Dendritic cell treated with granulocyte-macrophage colony-stimulating factor and Interleukin-4, amounts not matched to agents 40 ng/mL and 50 ng/mL, for 4 days (primary cell): ENCODE measurements at regions not wholly inside any gene's neighbourhood (a gene's known extent, or its start where the extent isn't known, plus 50 kb on each side); places are given as distances from the start of the nearest gene placed in this dataset.
"Not testable (repeated sequence)": the region's sequence is repeated elsewhere in the genome, so short reads cannot be mapped to it uniquely, and the experiment has no call there.

Experiments used
- H3K27ac Mint-ChIP-seq: one replicate; pipeline ENCODE4 v1.8.0; 2022; ENCODE audit warnings: mild to moderate bottlenecking, mixed read lengths
- H3K27me3 Mint-ChIP-seq: one replicate; pipeline ENCODE4 v1.8.0; 2022; ENCODE audit warnings: mild to moderate bottlenecking, mixed read lengths
- H3K36me3 Mint-ChIP-seq: one replicate; pipeline ENCODE4 v1.8.0; 2022; ENCODE audit warnings: low read depth, mixed read lengths
- H3K4me1 Mint-ChIP-seq: one replicate; pipeline ENCODE4 v1.8.0; 2022; ENCODE audit warnings: low read depth, mixed read lengths
- H3K4me3 Mint-ChIP-seq: one replicate; pipeline ENCODE4 v1.8.0; 2022; ENCODE audit warnings: mild to moderate bottlenecking, moderate library complexity, mixed read lengths
- H3K9me3 Mint-ChIP-seq: one replicate; pipeline ENCODE4 v1.8.0; 2022; ENCODE audit warnings: mixed read lengths
- intact Hi-C: fragments of 100-400 bp; cut with micrococcal nuclease; formaldehyde crosslinking; loops from one replicate; pipeline ENCODE4 v1.15.0; 2022

- H3K4me1 Mint-ChIP-seq: peaks cover 28% of the 10 kb centered on the region
- H3K27ac Mint-ChIP-seq: no peak overlapping the region
- no peak overlapping the region for H3K4me3 Mint-ChIP-seq
- peaks cover 32% of the 10 kb centered on the region for H3K9me3 Mint-ChIP-seq
- no peaks in the 10 kb centered on the region for H3K27me3 Mint-ChIP-seq
- peaks cover 20% of the 10 kb centered on the region for H3K36me3 Mint-ChIP-seq
- intact Hi-C loops: no loop called here
Measured at GRCh38 chr12:89782807-89783206, 74.2 kb upstream of the ATP2B1 start.

- peaks cover 22% of the 10 kb centered on the region for H3K4me1 Mint-ChIP-seq
- H3K36me3 Mint-ChIP-seq: peaks cover 17% of the 10 kb centered on the region
- intact Hi-C loops: no loop called here
- peaks cover 35% of the 10 kb centered on the region for H3K9me3 Mint-ChIP-seq
- H3K27me3 Mint-ChIP-seq: no peaks in the 10 kb centered on the region
- no peak overlapping the region for H3K27ac Mint-ChIP-seq
- no peak overlapping the region for H3K4me3 Mint-ChIP-seq
Measured at GRCh38 chr12:89781946-89782550, 73.4 kb upstream of the ATP2B1 start.

DNA sequence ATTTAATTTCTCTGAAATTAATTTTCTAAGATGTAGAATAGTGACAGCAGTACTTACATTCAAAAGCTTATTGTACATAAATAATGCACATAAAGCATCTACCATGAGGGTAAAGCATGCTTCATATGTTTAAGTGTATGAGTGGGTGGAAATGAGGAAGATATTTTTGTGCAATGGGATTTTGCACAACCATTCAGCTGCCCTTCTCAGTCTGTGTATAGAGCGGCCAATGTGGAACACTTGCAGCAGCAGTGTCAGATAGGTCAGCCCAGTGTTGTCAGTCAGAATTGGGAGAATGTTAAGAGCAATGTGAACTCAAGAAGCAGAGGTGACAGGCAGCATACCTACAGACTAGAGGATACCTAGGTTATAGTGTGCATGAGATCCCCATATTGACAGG, 72.5 kb upstream of the ATP2B1 start:
- H3K4me1 Mint-ChIP-seq: peaks cover 22% of the 10 kb centered on the region

GRCh38 chr12:89779090-89779489, 70.5 kb upstream of the ATP2B1 start:
- Mint-ChIP-seq H3K4me1 (peaks cover 27% of the 10 kb centered on the region), H3K9me3 (peaks cover 16% of the 10 kb centered on the region), H3K27ac (no peak overlapping the region), H3K36me3 (no peaks in the 10 kb centered on the region), H3K4me3 (no peak overlapping the region), H3K27me3 (no peaks in the 10 kb centered on the region)
- intact Hi-C loops: no loop called here

More for the DNA sequence above, 72.5 kb upstream of the ATP2B1 start:
- Mint-ChIP-seq H3K27me3 (no peaks in the 10 kb centered on the region), H3K4me3 (no peak overlapping the region), H3K27ac (no peak overlapping the region), H3K9me3 (peaks cover 27% of the 10 kb centered on the region), H3K36me3 (peaks cover 8% of the 10 kb centered on the region)
- intact Hi-C loops: no loop called here

DNA sequence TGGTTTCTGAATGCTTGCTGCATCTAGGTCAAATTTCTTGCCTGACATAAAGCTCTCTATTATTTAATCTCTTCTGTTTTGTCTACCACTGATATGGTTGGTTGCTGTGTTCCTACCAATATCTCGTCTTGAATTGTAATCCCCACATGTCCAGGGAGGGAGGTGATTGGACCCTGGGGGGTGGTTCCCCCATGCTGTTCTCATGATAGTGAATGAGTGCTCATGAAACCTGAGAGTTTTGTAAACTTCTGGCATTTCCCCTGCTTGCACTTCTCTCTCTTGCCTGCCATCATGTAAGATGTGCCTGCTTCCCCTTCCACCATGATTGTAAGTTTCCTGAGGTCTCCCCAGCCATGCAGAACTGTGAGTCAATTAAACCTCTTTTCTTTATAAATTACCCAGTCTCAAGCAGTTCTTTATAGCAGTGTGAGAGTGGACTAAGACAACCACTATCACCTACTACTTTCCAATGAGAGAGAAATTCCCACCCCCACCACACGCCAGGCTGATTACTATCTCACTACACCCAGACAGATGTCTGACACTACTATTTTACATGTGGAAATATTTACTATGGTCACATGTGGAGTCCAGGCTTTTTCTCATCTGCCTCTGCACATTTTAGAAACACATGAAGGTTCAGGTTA, 69.2 kb upstream of the ATP2B1 start:
- Mint-ChIP-seq H3K4me3 (no peak overlapping the region), H3K36me3 (no peaks in the 10 kb centered on the region), H3K27ac (no peak overlapping the region), H3K4me1 (peaks cover 16% of the 10 kb centered on the region), H3K27me3 (no peaks in the 10 kb centered on the region), H3K9me3 (peaks cover 16% of the 10 kb centered on the region)
- intact Hi-C loops: no loop called here

DNA sequence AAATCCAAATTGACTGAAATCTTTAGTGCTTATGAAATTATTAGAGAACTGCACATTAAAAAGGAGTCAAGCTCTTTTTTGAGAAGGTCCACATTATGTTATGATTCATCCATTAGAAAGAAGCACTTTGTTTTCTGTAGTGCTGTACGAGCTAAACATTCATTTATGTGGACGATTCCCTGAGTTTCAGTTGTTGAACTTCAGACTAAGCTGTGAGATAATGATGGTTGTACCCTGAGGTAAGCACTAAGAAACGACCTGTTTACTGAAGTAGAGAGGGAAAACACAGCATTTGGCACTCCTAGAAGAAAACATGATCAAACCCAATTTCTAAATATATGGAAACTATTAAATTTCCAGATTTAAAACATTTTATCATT, 67.3 kb upstream of the ATP2B1 start:
- no peak overlapping the region for H3K27ac Mint-ChIP-seq
- no peak overlapping the region for H3K4me3 Mint-ChIP-seq
- H3K4me1 Mint-ChIP-seq: peaks cover 8% of the 10 kb centered on the region
- H3K9me3 Mint-ChIP-seq: peaks cover 16% of the 10 kb centered on the region
- H3K36me3 Mint-ChIP-seq: no peaks in the 10 kb centered on the region
- H3K27me3 Mint-ChIP-seq: no peaks in the 10 kb centered on the region
- intact Hi-C loops: no loop called here

DNA sequence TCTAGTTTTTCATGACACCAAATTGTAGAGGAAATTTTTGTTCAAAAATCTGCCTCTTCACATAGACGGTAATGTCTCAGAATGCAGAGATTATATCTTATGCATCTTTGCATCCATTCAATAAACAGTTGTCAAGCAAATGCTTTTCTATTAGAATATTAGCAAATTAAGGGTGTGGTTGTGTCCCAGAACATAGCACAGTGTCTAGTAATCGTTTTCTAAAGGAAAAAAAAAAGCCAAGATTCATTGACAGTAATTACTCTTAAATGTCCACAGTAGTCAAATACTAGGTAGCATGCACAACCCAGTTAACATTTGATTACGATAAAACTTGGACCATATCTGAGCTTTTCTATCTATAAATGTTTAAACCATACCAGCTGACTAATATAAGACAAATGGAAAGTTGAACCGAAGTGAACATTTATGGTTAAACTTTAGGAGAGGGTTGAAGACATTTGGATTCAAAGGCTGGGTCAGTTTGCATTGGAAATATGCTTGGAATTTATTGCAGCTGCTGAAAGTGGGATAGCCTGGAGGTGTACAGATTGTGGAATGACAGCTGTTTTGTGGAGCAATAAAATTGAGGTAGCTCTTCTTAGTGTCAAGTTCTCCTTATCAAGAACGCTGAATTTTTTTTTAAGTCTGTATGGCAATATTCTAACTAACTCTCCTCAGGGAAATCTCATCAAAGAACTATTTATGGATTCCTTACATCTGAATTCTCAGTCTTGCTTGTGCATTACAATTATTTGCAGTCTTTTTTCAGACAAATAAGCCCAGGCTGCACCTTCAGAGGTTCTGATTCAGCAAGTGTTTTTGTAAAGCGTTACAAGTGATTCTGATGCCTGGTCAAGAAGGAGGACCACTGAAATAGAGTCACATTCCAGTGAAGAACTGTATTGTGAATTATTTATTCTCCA, 66.7 kb upstream of the ATP2B1 start:
- H3K27me3 Mint-ChIP-seq: no peaks in the 10 kb centered on the region
- intact Hi-C loops: no loop called here
- peaks cover 7% of the 10 kb centered on the region for H3K4me1 Mint-ChIP-seq
- H3K9me3 Mint-ChIP-seq: peaks cover 16% of the 10 kb centered on the region
- H3K36me3 Mint-ChIP-seq: no peaks in the 10 kb centered on the region
- H3K4me3 Mint-ChIP-seq: no peak overlapping the region
- no peak overlapping the region for H3K27ac Mint-ChIP-seq

GRCh38 chr12:89774645-89775044, 66.0 kb upstream of the ATP2B1 start:
- Mint-ChIP-seq H3K36me3 (no peaks in the 10 kb centered on the region), H3K9me3 (peaks cover 16% of the 10 kb centered on the region), H3K27ac (no peak overlapping the region), H3K27me3 (no peaks in the 10 kb centered on the region), H3K4me1 (peaks cover 11% of the 10 kb centered on the region), H3K4me3 (no peak overlapping the region)
- intact Hi-C loops: no loop called here

DNA sequence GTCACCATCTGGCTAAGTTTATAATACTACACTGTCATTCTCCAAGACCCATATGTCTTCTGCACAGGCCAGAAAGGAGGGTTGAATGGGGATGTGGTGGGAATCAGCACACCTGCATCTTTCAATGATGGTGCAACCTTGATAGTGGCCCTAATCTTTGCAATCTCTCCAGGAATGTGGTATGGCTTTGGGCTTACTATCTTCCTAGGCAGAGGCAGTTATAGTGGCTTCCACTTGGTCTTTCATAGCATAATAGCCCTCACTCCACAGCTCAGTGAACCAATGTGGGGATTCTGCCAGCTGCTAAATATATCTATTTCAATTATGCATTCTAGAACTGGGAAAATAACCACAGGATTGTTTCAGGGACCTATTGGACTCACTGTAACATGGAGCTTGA, 61.8 kb upstream of the ATP2B1 start:
- H3K9me3 Mint-ChIP-seq: no peaks in the 10 kb centered on the region
- H3K4me3 Mint-ChIP-seq: no peak overlapping the region
- no peaks in the 10 kb centered on the region for H3K36me3 Mint-ChIP-seq
- H3K27me3 Mint-ChIP-seq: no peaks in the 10 kb centered on the region
- intact Hi-C loops: no loop called here
- H3K27ac Mint-ChIP-seq: no peak overlapping the region
- peaks cover 17% of the 10 kb centered on the region for H3K4me1 Mint-ChIP-seq

DNA sequence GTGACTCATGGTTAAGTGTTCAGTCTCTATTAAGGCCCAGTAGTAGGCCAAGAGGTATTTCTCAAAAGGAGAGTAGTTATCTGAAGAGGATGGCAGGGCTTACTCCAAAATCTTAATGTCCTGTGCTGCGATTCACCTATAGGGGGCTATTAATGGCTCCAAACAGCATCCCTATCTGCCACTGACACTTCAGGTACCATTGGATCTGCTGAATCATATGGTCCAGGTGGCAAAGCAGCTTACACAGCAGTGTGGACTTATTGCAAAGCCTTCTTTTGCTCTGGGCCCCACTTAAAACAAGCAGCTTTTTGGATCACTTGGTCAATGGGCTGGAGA, 60.8 kb upstream of the ATP2B1 start:
- Mint-ChIP-seq H3K4me3 (no peak overlapping the region), H3K27me3 (no peaks in the 10 kb centered on the region), H3K4me1 (peaks cover 15% of the 10 kb centered on the region), H3K27ac (no peak overlapping the region), H3K9me3 (no peaks in the 10 kb centered on the region), H3K36me3 (no peaks in the 10 kb centered on the region)
- intact Hi-C loops: no loop called here

- no peaks in the 10 kb centered on the region for H3K9me3 Mint-ChIP-seq
- no peak overlapping the region for H3K4me3 Mint-ChIP-seq
- no peaks in the 10 kb centered on the region for H3K36me3 Mint-ChIP-seq
- intact Hi-C loops: no loop called here
- no peak overlapping the region for H3K27ac Mint-ChIP-seq
- peaks cover 10% of the 10 kb centered on the region for H3K4me1 Mint-ChIP-seq
- H3K27me3 Mint-ChIP-seq: no peaks in the 10 kb centered on the region
Measured at GRCh38 chr12:89768586-89769482, 60.2 kb upstream of the ATP2B1 start.

GRCh38 chr12:89765959-89766824, 57.6 kb upstream of the ATP2B1 start:
- intact Hi-C loops: no loop called here
- H3K9me3 Mint-ChIP-seq: no peaks in the 10 kb centered on the region
- peaks cover 15% of the 10 kb centered on the region for H3K4me1 Mint-ChIP-seq
- no peaks in the 10 kb centered on the region for H3K36me3 Mint-ChIP-seq
- H3K27me3 Mint-ChIP-seq: no peaks in the 10 kb centered on the region
- H3K4me3 Mint-ChIP-seq: no peak overlapping the region
- H3K27ac Mint-ChIP-seq: no peak overlapping the region

DNA sequence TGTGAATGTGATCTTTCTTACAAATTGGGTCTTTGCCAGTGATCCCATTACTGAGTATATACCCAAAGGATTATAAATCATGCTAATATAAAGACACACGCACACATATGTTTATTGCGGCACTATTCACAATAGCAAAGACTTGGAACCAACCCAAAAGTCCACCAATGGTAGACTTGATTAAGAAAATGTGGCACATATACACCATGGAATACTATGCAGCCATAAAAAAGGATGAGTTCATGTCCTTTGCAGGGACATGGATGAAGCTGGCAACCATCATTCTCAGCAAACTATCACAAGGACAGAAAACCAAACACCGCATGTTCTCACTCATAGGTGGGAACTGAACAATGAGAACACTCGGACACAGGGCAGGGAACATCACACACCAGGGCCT, 55.5 kb upstream of the ATP2B1 start:
- H3K27me3 Mint-ChIP-seq, H3K27ac Mint-ChIP-seq, H3K4me3 Mint-ChIP-seq, H3K9me3 Mint-ChIP-seq, intact Hi-C loops, H3K36me3 Mint-ChIP-seq: not testable (repeated sequence)
- peaks cover 18% of the 10 kb centered on the region for H3K4me1 Mint-ChIP-seq
